ENCODE measurements at regions not wholly inside any gene's neighbourhood (a gene's known extent, or its start where the extent isn't known, plus 50 kb on each side); places are given as distances from the start of the nearest gene placed in this dataset.

DNA sequence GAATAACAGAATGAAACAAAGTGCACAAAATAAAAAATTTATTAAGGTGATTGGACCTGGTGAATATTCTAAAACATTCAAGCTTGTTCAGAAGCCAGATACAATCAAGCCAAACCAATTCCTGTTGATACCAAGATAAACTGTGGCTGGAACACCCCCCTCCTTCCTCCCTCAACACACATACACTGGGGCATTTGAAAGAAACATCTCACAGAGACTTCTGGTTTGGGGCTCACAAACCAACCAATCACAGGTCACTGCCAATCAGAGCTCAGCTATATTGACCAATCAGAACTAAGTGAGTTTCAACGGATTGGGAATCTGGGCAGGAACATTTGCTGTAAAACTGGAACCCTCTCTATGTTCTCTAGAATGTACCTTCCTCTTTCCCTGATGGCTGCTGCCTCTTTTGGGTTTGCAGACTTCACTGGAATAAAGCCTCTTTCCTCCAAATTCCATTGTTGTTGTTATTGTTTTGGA lies 340.6 kb upstream of the GOLIM4 start:
- no peak for DNase-seq

DNA sequence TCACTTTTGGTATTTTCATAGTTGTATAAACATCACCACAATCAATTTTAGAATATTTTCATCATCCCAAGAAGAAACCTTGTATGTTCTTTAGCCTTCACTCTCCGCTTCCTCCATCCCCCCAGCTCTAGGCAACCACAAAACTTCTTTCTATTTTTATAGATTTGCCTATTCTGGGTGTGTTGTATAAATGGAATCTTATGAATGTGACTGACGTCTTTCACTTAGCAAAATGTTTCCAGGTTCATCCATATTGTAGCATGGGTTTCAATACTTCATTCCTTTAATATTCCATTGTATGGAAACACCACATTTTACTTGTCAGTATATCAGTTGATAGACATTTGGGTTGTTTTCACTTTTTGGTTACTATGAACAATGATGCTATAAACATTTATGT lies 335.8 kb upstream of the GOLIM4 start:
- no peak for DNase-seq

DNA sequence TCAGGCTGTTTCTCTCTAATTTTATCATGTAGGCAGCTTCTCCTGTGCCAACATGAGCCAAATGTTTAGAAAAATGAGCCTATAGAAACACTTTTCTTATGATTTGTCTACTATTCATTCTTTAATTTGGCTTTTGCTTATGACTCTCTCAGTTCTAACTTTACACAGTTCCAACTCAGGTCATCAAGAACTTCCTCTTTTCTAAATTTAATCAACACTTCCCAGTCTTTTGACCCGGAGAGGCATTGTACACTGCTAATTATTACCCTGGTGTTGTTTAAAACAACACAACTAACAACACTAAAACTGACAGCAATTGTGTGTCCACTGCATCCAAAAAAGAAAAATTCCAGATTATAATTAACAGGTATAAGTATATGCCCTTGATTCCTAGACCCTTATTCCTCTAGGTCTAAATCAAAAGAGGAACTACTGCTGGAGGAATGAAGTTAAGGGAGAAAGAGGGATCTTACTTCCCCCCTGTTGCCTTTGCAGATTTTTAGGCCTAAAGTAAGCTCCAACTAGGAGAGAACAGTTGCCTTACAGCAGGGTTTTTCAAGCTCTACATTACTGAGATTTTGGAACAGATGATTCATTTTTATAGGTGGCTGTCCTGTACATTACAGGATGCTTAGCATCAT lies 332.2 kb upstream of the GOLIM4 start:
- DNase-seq = no peak

DNA sequence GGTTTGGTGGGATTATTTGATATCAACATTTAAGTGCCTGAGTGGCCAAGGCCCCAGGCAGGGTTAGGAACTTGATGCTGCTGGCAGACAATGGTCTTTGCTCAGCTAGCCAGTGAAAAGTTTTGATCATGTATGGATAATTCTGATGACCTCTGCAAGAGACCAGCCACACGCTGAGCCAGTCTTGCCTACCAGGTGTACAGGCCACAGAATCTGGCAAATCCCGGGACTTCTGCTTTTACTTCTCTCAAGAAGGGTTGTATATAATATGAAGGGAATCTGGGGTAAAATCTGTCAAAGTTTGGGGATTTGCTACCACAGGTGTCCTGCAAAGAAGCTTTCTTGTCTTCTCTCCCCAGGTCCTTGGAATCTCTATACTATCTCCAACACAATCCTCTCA lies 331.4 kb upstream of the GOLIM4 start:
- DNase-seq = no peak

DNA sequence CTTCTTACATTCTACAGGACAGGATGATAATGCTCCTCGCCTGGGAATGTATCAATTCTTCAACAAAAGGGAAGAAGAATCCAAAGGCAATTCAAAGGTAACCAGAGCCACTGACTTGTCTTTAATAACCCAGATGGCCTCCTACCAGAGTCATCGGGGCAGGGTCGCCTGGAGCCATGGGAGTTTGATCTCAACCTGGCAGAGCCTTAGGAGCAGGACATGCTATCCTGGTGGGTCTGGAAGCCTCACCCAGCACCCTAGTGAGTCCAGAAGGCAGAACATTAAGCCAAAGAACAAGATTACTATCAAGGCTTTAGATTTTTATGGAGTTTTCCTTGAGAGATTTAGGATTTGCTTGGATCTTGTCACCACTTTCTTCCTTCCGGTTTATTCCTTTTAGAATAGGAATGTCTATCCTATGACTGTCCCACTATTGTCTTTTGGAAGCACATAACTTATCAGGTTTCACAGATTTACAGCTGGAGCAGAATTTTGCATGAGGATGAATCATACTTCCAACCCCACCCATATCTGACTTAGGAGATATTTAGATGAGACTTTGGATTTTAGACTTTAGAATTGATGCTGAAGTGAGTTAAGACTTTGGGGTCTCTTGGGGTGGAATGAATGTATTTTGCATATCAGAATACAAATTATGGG lies 330.3 kb upstream of the GOLIM4 start:
- DNase-seq = no peak

DNA sequence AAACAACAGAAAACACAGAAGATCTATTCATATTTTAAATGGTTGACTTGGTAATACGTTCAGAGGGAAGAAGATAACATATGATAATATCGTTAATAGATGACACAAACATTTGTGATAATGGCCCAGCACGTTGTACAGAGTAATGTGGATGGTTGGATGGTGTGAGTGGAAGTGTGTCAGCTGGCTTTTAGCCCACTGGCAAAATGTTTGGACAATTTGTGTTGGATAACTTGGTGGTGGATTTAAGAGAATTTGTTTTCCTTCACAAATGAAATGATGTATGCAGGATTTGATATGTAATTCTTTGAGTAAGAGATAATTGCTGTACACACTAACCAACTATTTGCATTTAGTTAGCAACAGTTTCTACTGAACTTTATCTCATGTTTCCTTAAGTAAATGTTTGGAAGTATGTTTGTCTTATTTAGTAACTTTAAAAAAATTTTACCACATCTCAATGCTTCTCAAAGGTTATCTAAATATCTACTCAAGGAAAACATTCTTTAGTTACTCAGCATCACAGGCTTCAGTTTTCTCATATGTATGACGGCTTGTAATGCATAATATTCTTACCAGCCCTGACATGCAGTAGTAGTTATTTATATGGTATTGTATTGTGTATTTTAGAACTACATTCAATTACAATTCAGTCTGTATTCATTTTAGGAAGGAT lies 328.5 kb upstream of the GOLIM4 start:
- DNase-seq = no peak

DNA sequence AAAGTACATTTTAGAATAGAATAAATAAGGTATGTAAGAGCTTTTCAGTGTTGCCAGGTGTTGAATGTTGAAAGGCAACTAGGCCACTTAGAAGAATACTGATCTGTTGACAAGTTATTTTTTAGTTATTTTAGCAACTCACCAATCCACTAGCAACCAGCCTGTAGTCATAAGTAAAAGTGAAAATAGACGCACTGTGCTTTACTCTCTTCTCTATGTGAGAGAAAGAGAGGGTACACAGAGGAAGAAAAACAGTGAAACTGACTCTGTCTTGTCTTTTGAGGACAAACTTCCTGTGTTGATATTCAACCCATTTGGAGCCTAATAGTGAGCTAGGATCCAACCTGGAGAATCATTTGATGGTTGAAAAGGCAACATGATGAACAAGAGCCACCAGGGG lies 327.1 kb upstream of the GOLIM4 start:
- no peak for DNase-seq

DNA sequence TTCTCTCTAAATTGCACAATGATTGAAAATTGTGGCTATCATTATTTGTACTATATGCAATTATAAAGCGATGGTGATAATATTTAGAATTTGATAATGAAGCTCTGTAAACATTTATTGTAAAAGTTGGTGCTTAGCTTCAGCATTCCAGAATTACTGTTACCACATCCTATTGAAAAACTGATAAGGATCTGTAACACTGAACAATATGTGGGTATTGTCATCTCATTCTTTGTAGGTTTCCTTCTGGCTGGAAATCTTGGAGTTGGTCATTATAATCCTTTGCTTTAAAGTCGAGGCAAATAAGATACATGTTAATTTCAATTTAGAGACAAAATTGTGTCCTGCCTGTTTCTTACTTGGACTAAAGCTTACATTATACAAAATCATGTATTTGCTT lies 323.4 kb upstream of the GOLIM4 start:
- no peak for DNase-seq

DNA sequence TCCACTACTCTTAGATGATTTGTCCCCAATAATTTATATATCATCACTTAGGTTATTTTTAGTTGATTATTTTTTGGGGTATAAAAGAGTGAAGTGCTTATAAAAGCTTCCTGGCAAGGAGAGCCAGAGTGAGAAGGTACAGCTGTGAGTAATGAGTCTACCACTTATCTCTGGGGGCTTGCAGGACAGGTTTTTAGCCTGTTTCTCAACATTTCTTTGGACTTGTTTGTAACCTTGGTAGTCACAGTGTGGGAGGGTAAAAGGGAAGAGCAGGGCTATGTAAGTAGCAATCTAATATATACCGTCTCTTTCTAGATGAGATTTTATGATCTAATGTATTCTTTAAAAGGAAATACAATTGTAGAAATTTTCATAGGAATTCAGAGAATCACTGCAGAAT lies 321.3 kb upstream of the GOLIM4 start:
- no peak for DNase-seq

DNA sequence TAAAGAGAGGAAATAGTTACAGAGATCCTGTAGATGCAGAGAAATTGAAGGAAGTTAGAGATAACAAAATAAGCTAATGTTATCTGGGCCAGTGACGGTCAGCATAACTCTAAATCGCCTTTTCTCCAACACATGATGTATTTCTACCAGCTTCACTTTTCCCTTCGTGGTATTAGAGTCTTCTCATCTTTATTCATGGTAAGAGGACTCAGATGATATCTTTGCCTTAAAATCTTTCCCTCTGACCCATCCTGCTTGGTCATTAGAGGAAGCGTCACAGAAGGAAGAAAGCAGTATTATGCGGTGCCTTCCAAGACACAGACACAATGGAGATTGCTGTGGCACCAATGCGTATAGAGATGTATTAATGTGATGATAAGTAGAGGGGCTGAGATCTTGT lies 320.7 kb upstream of the GOLIM4 start:
- DNase-seq = no peak

DNA sequence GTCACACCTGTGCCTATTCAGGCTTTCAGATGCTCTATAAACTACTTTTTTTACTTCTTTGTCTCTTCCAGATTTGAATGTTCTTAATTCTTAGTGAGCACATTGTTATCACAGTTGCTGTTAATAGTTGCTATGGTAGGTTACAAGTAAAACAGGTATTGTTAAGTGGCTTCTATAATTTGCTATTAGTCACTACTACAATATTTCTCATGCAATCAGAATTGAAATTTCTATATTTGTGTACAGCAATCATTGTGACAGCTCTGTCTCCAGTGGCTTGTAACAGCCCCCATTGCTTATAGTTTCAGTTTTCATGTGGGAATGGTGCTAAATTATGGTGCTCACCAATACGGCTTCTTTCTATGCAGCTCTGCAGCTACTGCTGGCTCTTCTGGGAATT lies 318.4 kb upstream of the GOLIM4 start:
- DNase-seq = no peak

DNA sequence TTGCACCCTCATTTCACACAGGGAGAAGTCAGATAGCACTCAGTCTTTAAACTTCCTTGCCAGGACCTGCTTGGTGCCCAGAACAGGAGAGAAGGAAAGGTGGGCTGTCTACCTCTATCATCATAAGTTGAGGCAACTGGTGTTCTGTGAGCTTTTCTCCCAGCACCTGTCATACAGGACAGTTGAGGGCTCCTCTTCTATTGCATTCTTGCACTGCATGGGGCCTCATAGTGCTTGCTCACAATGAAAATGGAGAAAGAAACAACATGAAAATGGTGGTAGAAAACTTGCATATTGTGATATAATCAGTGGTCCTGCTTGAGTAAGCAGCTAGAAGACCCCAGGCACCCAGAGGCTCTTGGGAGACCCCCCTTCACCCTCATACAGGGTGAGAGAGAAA lies 311.7 kb upstream of the GOLIM4 start:
- no peak for DNase-seq

DNA sequence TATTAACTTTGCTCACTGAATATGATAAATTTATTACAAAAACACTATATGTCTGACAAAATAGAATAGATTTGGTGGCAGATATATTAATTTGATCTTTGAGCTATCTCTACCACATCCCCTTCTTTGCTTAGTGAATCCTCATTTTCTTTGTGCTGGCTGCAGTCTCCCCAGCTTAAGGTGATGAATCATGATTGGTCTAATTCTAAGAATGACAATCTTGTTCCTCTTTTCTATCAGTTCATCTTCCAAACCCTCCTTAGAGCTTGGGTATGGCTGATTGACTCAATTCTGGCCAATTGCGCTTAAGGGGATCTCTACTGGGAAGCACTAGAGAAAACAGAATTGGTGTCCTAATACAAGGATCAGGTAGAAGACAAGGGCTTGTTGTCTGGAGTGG lies 309.6 kb upstream of the GOLIM4 start:
- no peak for DNase-seq

DNA sequence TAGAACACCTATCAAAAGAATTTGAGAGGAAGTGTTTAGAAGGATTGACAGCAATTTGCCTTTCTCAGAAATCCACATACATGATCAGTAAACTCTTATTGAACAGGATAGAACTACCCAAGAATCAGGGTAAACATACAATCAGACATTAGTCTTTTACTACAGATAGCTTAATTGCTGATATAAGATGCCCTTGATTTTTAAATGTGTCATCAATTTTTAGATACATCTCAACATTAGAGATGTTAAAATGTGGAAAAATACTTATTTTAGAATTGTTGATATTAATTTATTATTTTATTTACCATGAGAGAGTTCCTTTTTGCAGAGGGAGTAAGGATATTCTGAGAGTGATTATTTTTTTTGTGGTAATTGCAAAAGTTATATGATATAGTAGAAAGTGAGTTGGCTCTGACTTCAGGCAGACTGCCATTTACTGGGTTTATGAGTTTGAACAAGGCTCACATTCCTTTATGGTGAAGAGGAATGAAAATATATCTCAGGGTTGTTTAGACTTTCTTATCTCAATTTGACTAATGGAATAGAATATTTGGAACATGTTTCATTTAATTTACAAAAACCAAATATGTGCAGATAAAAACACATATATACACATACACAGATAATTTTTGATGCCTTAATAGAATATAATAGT lies 302.8 kb upstream of the GOLIM4 start:
- DNase-seq = no peak

DNA sequence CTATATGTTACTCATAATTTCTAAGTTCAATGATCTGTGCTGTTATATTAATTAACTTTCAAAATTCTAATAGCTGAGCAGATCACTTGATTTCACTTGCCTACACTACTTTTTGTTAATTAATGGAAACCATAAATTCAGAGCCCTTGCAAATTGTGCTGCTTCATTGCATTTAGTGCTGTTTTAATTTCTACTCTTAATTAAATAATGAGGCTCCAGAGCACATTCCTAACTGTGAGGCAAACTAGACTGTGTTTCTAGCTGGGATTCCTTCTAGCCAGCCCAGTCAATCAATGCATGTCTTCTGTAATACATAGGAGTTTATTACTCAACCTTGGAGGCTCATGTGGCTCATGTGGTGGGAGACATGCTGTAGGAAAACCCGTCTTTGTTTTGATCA lies 301.1 kb upstream of the GOLIM4 start:
- DNase-seq = no peak

DNA sequence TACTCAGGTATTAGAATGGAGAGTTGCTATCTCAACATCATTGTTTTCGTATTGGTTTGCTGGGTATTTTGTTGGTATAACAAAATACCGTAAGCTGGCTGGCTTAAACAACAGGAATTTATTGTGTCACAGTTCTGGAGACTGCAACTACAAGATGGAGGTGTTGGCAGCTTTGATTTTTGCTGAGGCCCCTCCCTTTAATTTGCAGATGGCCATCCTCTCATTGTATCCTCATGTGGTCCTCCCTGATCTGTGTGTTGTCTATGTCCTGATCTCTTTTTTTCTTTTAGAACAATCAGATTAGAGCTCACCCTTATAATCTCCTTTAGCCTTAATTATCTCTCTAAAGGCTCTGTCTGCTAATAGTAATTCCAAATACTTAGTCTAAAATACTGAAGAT lies 299.8 kb upstream of the GOLIM4 start:
- no peak for DNase-seq

DNA sequence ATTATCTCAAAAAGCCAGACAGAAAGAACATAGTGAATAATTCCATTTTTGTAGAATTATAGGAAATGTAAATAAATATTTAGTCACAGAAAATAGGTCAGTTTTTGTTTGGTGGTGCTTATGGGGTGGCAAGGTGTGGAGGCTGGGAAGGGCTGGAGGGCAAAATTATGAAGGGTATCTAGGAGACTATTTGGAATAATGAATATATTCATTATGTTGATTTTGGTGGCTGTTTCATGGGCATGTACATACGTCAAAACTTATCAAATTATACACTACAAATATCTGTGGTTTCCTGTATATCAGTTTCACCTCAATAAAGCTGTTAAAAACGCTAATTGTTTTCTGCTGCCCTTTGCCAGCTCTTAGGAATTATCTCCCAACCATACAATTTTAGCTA lies 298.7 kb upstream of the GOLIM4 start:
- DNase-seq = no peak

DNA sequence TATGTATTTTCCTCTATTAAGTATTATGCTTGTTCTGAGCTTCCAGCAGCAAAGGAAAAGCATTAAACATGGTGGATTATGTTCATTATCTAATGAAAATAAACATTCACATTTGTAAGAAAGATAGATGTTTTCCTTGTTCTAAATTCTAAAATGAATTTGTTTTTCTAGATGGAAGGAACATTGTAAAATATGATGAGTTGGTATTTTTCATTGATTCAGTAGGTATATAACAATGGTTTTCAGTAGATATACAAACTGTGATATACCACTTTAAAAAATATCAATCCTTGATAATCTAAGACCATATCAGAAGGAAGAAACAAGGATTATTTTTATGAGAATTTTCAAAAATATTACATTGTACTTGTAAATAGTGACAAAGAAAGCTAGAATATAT lies 290.6 kb upstream of the GOLIM4 start:
- DNase-seq = no peak

DNA sequence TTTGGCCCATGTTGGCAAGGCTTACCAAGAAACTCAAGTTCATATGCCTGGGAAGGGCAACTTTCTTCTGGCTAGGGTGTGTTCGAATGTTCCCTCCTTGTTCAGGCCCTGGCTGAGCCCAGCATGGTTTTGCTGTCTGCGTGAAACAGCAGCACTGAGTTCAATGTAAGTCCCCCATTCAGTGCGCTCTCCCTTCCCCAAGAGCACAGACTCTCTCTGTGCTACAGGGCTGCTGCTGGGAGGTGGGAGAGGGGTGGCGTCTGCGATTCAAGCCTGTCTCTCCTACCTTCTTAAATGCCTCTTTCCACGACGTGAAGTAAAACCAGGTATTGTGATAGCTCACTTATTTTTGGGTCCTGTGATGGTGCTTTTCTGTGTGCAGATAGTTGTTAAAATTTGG lies 289.3 kb upstream of the GOLIM4 start:
- no peak for DNase-seq

DNA sequence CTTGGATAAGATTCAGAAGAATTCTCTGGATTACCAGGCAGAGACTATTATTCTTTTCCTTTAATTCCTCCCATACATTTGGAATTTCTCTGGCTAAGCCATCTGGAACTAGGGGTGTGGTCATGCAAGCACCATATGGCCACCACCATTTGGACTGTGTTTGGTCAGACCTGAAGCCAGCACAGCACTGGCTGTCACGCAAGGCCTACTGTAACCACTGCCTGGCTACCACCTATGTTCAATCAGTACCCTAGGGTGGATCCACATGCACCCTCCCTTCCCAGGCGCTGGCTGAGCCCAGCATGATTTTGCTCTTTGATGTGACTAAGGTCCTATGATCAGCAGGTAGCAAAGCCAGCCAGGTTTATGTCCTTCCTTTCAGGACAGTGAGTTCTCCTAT lies 287.8 kb upstream of the GOLIM4 start:
- no peak for DNase-seq

DNA sequence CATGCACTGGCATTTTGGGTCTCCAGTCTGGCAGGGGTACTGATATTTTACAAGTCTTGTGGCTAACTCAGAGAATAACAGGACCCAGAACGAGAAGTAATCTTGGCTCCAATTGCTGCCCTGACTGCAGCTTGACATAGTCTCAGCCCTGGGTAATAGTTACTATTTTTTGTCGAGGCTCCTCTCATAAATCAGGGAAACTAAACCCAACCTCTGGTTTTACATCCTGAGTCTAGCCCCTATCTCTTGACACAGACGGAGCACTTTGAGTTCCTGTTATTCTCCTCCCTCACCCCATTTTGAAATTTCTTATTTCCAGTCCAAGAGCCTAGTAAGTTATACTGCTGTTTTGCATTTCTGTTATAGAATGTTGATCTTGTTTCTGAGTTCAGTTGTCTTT lies 276.1 kb upstream of the GOLIM4 start:
- DNase-seq = no peak

DNA sequence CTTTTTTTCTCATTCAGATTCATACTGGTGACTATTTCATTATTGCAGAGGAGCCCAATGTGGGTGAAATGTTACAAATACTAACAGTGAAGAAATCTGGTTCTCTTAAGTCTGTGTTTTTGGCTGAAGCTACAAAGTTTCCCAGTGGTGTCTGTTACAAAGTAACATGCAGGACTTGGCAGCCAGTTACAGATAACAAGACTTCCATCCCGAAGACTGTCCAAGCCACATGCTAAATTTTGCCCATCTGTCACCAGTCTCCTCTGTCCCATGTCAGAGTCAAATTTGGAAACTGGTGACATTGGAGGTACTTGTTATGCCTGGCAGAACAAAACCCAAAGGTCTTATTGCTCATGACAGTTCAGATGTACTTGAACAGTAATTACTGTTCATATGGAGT lies 269.2 kb upstream of the GOLIM4 start:
- no peak for DNase-seq

DNA sequence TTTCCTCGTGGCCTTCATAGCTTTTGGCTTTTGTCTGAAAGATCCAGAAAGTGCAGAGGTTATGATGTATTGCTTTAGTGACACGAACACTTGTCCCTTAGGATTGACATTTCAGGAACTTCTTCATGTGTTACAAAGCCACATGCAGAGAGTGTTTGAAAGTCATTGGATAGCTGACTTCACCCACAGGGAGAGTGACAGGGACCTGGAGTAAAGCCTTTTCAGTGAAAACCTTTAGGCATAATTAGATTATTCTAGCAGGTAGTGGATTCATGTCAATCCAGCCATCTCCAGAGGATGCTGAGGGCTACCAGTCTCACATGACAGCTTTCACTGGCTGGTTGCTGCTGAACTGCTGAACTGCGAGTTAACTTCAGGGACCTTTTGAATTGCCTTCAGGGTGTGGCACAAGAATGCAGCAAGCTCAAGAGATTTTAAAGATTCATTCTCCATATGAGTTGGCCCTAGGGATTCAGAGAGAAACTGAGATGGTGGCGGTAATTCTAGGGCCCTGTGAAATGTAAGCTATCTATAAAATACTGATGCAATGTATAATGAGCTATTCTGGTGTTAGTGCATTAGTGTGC lies 267.0 kb upstream of the GOLIM4 start:
- DNase-seq = no peak
